Osteocyte (in vitro differentiated cells): ENCODE measurements at regions not wholly inside any gene's neighbourhood (a gene's known extent, or its start where the extent isn't known, plus 50 kb on each side); places are given as distances from the start of the nearest gene placed in this dataset.

Experiments used
- DNase-seq: peaks from one replicate; pipeline ENCODE4 v3.0.0; 2021; ENCODE audit warnings: mixed read lengths; ENCODE audit not compliant: unreplicated experiment; ENCODE audit errors: extremely low spot score
- H3K27ac Mint-ChIP-seq: one replicate; pipeline ENCODE4 v1.8.0; 2021; ENCODE audit warnings: mild to moderate bottlenecking, mixed read lengths; ENCODE audit not compliant: unreplicated experiment
- H3K27me3 Mint-ChIP-seq: one replicate; pipeline ENCODE4 v1.8.0; 2021; ENCODE audit warnings: mixed read lengths; ENCODE audit not compliant: unreplicated experiment
- H3K36me3 Mint-ChIP-seq: one replicate; pipeline ENCODE4 v1.8.0; 2021; ENCODE audit warnings: mixed read lengths; ENCODE audit not compliant: unreplicated experiment
- H3K4me1 Mint-ChIP-seq: one replicate; pipeline ENCODE4 v1.8.0; 2021; ENCODE audit warnings: mixed read lengths; ENCODE audit not compliant: unreplicated experiment
- H3K4me3 Mint-ChIP-seq: one replicate; pipeline ENCODE4 v1.8.0; 2021; ENCODE audit warnings: mild to moderate bottlenecking, moderate library complexity, mixed read lengths; ENCODE audit not compliant: unreplicated experiment
- H3K9me3 Mint-ChIP-seq: one replicate; pipeline ENCODE4 v1.8.0; 2021; ENCODE audit warnings: mixed read lengths; ENCODE audit not compliant: unreplicated experiment
- CTCF ChIP-seq: fragments of 200-600 bp; sonication (generic); IDR thresholded peaks from 2 replicates; pipeline ENCODE4 v1.5.0; 2021; ENCODE audit warnings: antibody characterized with exemption, mild to moderate bottlenecking, moderate library complexity

- DNase-seq = no peak
- H3K27ac Mint-ChIP-seq = no peak overlapping the region
- no peaks in the 10 kb centered on the region for H3K36me3 Mint-ChIP-seq
- H3K4me3 Mint-ChIP-seq = no peak overlapping the region
- peaks cover 2% of the 10 kb centered on the region for H3K27me3 Mint-ChIP-seq
- no peak for TF ChIP-seq CTCF
- H3K4me1 Mint-ChIP-seq = peaks cover 3% of the 10 kb centered on the region
- H3K9me3 Mint-ChIP-seq = peaks cover 7% of the 10 kb centered on the region
Observed at GRCh38 chr13:81197966-81198365, 857.0 kb upstream of the SPRY2 start.

GRCh38 chr13:81197483-81197882 is 856.6 kb upstream of the SPRY2 start:
- Mint-ChIP-seq H3K4me1 (peaks cover 3% of the 10 kb centered on the region), H3K36me3 (no peaks in the 10 kb centered on the region), H3K27me3 (peaks cover 2% of the 10 kb centered on the region), H3K9me3 (peaks cover 7% of the 10 kb centered on the region), H3K4me3 (no peak overlapping the region), H3K27ac (no peak overlapping the region)
- no peak for TF ChIP-seq CTCF
- DNase-seq = no peak

GRCh38 chr13:81194362-81194761 is 853.4 kb upstream of the SPRY2 start:
- Mint-ChIP-seq H3K4me1 (peaks cover 1% of the 10 kb centered on the region), H3K9me3 (peaks cover 7% of the 10 kb centered on the region), H3K27ac (no peak overlapping the region), H3K36me3 (no peaks in the 10 kb centered on the region), H3K27me3 (no peaks in the 10 kb centered on the region), H3K4me3 (no peak overlapping the region)
- no peak for TF ChIP-seq CTCF
- no peak for DNase-seq

GRCh38 chr13:81184556-81185265 is 843.8 kb upstream of the SPRY2 start:
- no peak overlapping the region for H3K4me3 Mint-ChIP-seq
- no peak for TF ChIP-seq CTCF
- H3K9me3 Mint-ChIP-seq = no peaks in the 10 kb centered on the region
- H3K27ac Mint-ChIP-seq = no peak overlapping the region
- no peaks in the 10 kb centered on the region for H3K36me3 Mint-ChIP-seq
- DNase-seq = no peak
- no peaks in the 10 kb centered on the region for H3K27me3 Mint-ChIP-seq
- peaks cover 27% of the 10 kb centered on the region for H3K4me1 Mint-ChIP-seq

GRCh38 chr13:81172603-81173002 is 831.7 kb upstream of the SPRY2 start:
- H3K27ac Mint-ChIP-seq = no peak overlapping the region
- no peaks in the 10 kb centered on the region for H3K36me3 Mint-ChIP-seq
- no peak overlapping the region for H3K4me3 Mint-ChIP-seq
- DNase-seq = no peak
- no peaks in the 10 kb centered on the region for H3K9me3 Mint-ChIP-seq
- TF ChIP-seq CTCF = no peak
- H3K27me3 Mint-ChIP-seq = peaks cover 16% of the 10 kb centered on the region
- no peaks in the 10 kb centered on the region for H3K4me1 Mint-ChIP-seq
